Type B pancreatic cell (in vitro differentiated cells): ENCODE measurements at regions not wholly inside any gene's neighbourhood (a gene's known extent, or its start where the extent isn't known, plus 50 kb on each side); places are given as distances from the start of the nearest gene placed in this dataset.
A peak's percentile ranks its signal among the peaks of the same experiment; 100 is the strongest.

Experiments used
- DNase-seq: peaks from one replicate; pipeline ENCODE4 v3.0.0; 2021; ENCODE audit warnings: mixed read lengths; ENCODE audit not compliant: unreplicated experiment; ENCODE audit errors: extremely low spot score
- H3K27ac Mint-ChIP-seq: 2 replicates; pipeline ENCODE4 v1.8.0; 2021; ENCODE audit warnings: mild to moderate bottlenecking, mixed read lengths
- H3K27me3 Mint-ChIP-seq: 2 replicates; pipeline ENCODE4 v1.8.0; 2021; ENCODE audit warnings: mixed read lengths
- H3K36me3 Mint-ChIP-seq: 2 replicates; pipeline ENCODE4 v1.8.0; 2021; ENCODE audit warnings: mixed read lengths
- H3K4me1 Mint-ChIP-seq: one replicate; pipeline ENCODE4 v1.8.0; 2021; ENCODE audit warnings: mixed read lengths; ENCODE audit not compliant: unreplicated experiment
- H3K4me3 Mint-ChIP-seq: 2 replicates; pipeline ENCODE4 v1.8.0; 2021; ENCODE audit warnings: mild to moderate bottlenecking, mixed read lengths
- H3K9me3 Mint-ChIP-seq: 2 replicates; pipeline ENCODE4 v1.8.0; 2021; ENCODE audit warnings: mixed read lengths
- CTCF ChIP-seq: fragments of 200-600 bp; sonication (generic); conservative IDR thresholded peaks from 2 replicates; pipeline ENCODE4 v1.5.0; 2021; ENCODE audit warnings: antibody characterized with exemption, mild to moderate bottlenecking

- H3K27me3 Mint-ChIP-seq = peaks cover 18% of the 10 kb centered on the region
- DNase-seq = no peak
- H3K4me3 Mint-ChIP-seq = no peak overlapping the region
- H3K9me3 Mint-ChIP-seq = no peaks in the 10 kb centered on the region
- no peak for TF ChIP-seq CTCF
- H3K36me3 Mint-ChIP-seq = no peaks in the 10 kb centered on the region
- peaks cover 8% of the 10 kb centered on the region for H3K4me1 Mint-ChIP-seq
- H3K27ac Mint-ChIP-seq = no peak overlapping the region
These were observed 204.9 kb upstream of the SALL3 start for GRCh38 chr18:78774741-78775141.

GRCh38 chr18:78776151-78776550 lies 203.5 kb upstream of the SALL3 start:
- DNase-seq = no peak
- Mint-ChIP-seq H3K27me3 (peaks cover 12% of the 10 kb centered on the region), H3K4me3 (no peak overlapping the region), H3K27ac (no peak overlapping the region), H3K4me1 (peaks cover 4% of the 10 kb centered on the region), H3K9me3 (no peaks in the 10 kb centered on the region), H3K36me3 (no peaks in the 10 kb centered on the region)
- no peak for TF ChIP-seq CTCF

- H3K27ac Mint-ChIP-seq = no peak overlapping the region
- no peaks in the 10 kb centered on the region for H3K9me3 Mint-ChIP-seq
- no peaks in the 10 kb centered on the region for H3K36me3 Mint-ChIP-seq
- peaks cover 9% of the 10 kb centered on the region for H3K27me3 Mint-ChIP-seq
- no peak overlapping the region for H3K4me3 Mint-ChIP-seq
- TF ChIP-seq CTCF = no peak
- peaks cover 4% of the 10 kb centered on the region for H3K4me1 Mint-ChIP-seq
- DNase-seq = no peak
These were observed 202.8 kb upstream of the SALL3 start for GRCh38 chr18:78776706-78777285.

GRCh38 chr18:78777992-78778391 lies 201.6 kb upstream of the SALL3 start:
- H3K4me3 Mint-ChIP-seq = no peak overlapping the region
- H3K4me1 Mint-ChIP-seq = peaks cover 4% of the 10 kb centered on the region
- TF ChIP-seq CTCF = no peak
- DNase-seq = peak; percentile 48
- peaks cover 5% of the 10 kb centered on the region for H3K27me3 Mint-ChIP-seq
- H3K9me3 Mint-ChIP-seq = no peaks in the 10 kb centered on the region
- H3K27ac Mint-ChIP-seq = no peak overlapping the region
- H3K36me3 Mint-ChIP-seq = no peaks in the 10 kb centered on the region

GRCh38 chr18:78778651-78779050 lies 201.0 kb upstream of the SALL3 start:
- no peak for TF ChIP-seq CTCF
- no peak overlapping the region for H3K27ac Mint-ChIP-seq
- H3K9me3 Mint-ChIP-seq = no peaks in the 10 kb centered on the region
- no peaks in the 10 kb centered on the region for H3K36me3 Mint-ChIP-seq
- H3K4me3 Mint-ChIP-seq = no peak overlapping the region
- H3K27me3 Mint-ChIP-seq = peaks cover 5% of the 10 kb centered on the region
- peak; percentile 43 for DNase-seq
- peaks cover 4% of the 10 kb centered on the region for H3K4me1 Mint-ChIP-seq
